HG03108 (cell line): ENCODE measurements at regions not wholly inside any gene's neighbourhood (a gene's known extent, or its start where the extent isn't known, plus 50 kb on each side); places are given as distances from the start of the nearest gene placed in this dataset.
"Not testable (repeated sequence)": the region's sequence is repeated elsewhere in the genome, so short reads cannot be mapped to it uniquely, and the experiment has no call there.

ENCODE experiments used
- ATAC-seq: cut with Tn5 transposase; IDR thresholded peaks from one replicate; pipeline ENCODE4 v1.9.1; 2021; ENCODE audit warnings: moderate library complexity; ENCODE audit not compliant: unreplicated experiment

GRCh38 chr6:27807441-27808241, 104.6 kb downstream of the OR2B2 start:
- ATAC-seq, result peak; percentile 65

GRCh38 chr6:27806981-27807440, 105.2 kb downstream of the OR2B2 start:
- no peak for ATAC-seq

- no peak for ATAC-seq
Observed at GRCh38 chr6:27805347-27805746, 106.8 kb downstream of the OR2B2 start.

GRCh38 chr6:27804851-27805250, 107.3 kb downstream of the OR2B2 start:
- no peak for ATAC-seq

GRCh38 chr6:27800731-27801373, 111.3 kb downstream of the OR2B2 start:
- no peak for ATAC-seq

GRCh38 chr6:27797960-27798359, 114.2 kb downstream of the OR2B2 start:
- no peak for ATAC-seq

GRCh38 chr6:27796736-27797481, 115.3 kb downstream of the OR2B2 start:
- not testable (repeated sequence) for ATAC-seq

- peak; percentile 34 for ATAC-seq
Observed at GRCh38 chr6:27795697-27796494, 116.3 kb downstream of the OR2B2 start.

GRCh38 chr6:27791182-27791943, 120.8 kb downstream of the OR2B2 start:
- no peak for ATAC-seq

- not testable (repeated sequence) for ATAC-seq
Observed at GRCh38 chr6:27788376-27788775, 123.8 kb downstream of the OR2B2 start.

- ATAC-seq, result no peak
Observed at GRCh38 chr6:27786048-27786447, 126.1 kb downstream of the OR2B2 start.

- no peak for ATAC-seq
Observed at GRCh38 chr6:27785294-27785693, 126.9 kb downstream of the OR2B2 start.

GRCh38 chr6:27782748-27783147, 129.4 kb downstream of the OR2B2 start:
- ATAC-seq, result no peak

- ATAC-seq, result no peak
Observed at GRCh38 chr6:27778625-27779417, 133.4 kb downstream of the OR2B2 start.

GRCh38 chr6:27777614-27778355, 134.4 kb downstream of the OR2B2 start:
- ATAC-seq, result no peak

GRCh38 chr6:27777126-27777525, 135.1 kb downstream of the OR2B2 start:
- ATAC-seq, result no peak

- no peak for ATAC-seq
Observed at GRCh38 chr6:27776504-27776903, 135.7 kb downstream of the OR2B2 start.

GRCh38 chr6:27775796-27776184, 136.4 kb downstream of the OR2B2 start:
- no peak for ATAC-seq
